GM23338 (cell line): ENCODE measurements at regions not wholly inside any gene's neighbourhood (a gene's known extent, or its start where the extent isn't known, plus 50 kb on each side); places are given as distances from the start of the nearest gene placed in this dataset.
"Not testable (repeated sequence)": the region's sequence is repeated elsewhere in the genome, so short reads cannot be mapped to it uniquely, and the experiment has no call there.

ENCODE experiments used
- CREB1 ChIP-seq: fragments of 250-450 bp; sonication (Bioruptor Pico); IDR thresholded peaks from 2 replicates; pipeline ENCODE4 v1.5.0; 2020; ENCODE audit warnings: low read depth, mild to moderate bottlenecking, moderate library complexity
- ETS1 ChIP-seq: IDR thresholded peaks from 2 replicates; pipeline ENCODE4 v1.6.1; 2016; ENCODE audit warnings: antibody characterized with exemption
- EZH2 ChIP-seq: fragments of 200-600 bp; sonication (generic); IDR thresholded peaks from one replicate; pipeline ENCODE4 v1.8.0; 2017; ENCODE audit warnings: antibody characterized with exemption, mild to moderate bottlenecking, low read depth; ENCODE audit not compliant: unreplicated experiment
- EZH2phosphoT487 ChIP-seq: fragments of 200-600 bp; sonication (generic); IDR thresholded peaks from one replicate; pipeline ENCODE4 v1.8.1; 2018; ENCODE audit warnings: antibody characterized with exemption; ENCODE audit not compliant: unreplicated experiment
- NANOG ChIP-seq: IDR thresholded peaks from 2 replicates; pipeline ENCODE4 v1.6.1; 2016; ENCODE audit warnings: antibody characterized with exemption, borderline replicate concordance
- POLR2AphosphoS5 ChIP-seq: IDR thresholded peaks from 2 replicates; pipeline ENCODE4 v1.6.1; 2016; ENCODE audit warnings: antibody characterized with exemption, low read depth
- REST ChIP-seq: IDR thresholded peaks from one replicate; pipeline ENCODE4 v1.6.1; 2018; ENCODE audit warnings: antibody characterized with exemption; ENCODE audit not compliant: unreplicated experiment
- STAT1 ChIP-seq: IDR thresholded peaks from one replicate; pipeline ENCODE4 v1.6.1; 2016; ENCODE audit warnings: antibody characterized with exemption; ENCODE audit not compliant: unreplicated experiment
- ZNF114 ChIP-seq: fragments of 250-450 bp; sonication (Bioruptor Pico); IDR thresholded peaks from 2 replicates; pipeline ENCODE4 v1.5.0; 2020; ENCODE audit warnings: mild to moderate bottlenecking, moderate library complexity
- ZNF331 ChIP-seq: fragments of 250-450 bp; sonication (Bioruptor Pico); IDR thresholded peaks from 2 replicates; pipeline ENCODE4 v1.5.0; 2020; ENCODE audit warnings: low read depth, mild to moderate bottlenecking, moderate library complexity
- TF ChIP-seq, protein P1 (sequence below), 2 experiments: fragments of 200-600 bp in 1 of 2; sonication (generic) in 1 of 2; conservative IDR thresholded peaks; 2 replicates each; pipeline versions ENCODE4 v1.5.1 to v1.6.1; 2016 to 2017; ENCODE audit warnings: antibody characterized with exemption in 2 of 2, low read depth in 2 of 2, mild to moderate bottlenecking in 2 of 2, moderate library complexity in 1 of 2
- TF ChIP-seq, protein P2 (sequence below): fragments of 250-450 bp; sonication (Bioruptor Pico); IDR thresholded peaks from 2 replicates; pipeline ENCODE4 v1.5.0; 2020; ENCODE audit warnings: mild to moderate bottlenecking, moderate library complexity

- TF ChIP-seq, protein P1, sequence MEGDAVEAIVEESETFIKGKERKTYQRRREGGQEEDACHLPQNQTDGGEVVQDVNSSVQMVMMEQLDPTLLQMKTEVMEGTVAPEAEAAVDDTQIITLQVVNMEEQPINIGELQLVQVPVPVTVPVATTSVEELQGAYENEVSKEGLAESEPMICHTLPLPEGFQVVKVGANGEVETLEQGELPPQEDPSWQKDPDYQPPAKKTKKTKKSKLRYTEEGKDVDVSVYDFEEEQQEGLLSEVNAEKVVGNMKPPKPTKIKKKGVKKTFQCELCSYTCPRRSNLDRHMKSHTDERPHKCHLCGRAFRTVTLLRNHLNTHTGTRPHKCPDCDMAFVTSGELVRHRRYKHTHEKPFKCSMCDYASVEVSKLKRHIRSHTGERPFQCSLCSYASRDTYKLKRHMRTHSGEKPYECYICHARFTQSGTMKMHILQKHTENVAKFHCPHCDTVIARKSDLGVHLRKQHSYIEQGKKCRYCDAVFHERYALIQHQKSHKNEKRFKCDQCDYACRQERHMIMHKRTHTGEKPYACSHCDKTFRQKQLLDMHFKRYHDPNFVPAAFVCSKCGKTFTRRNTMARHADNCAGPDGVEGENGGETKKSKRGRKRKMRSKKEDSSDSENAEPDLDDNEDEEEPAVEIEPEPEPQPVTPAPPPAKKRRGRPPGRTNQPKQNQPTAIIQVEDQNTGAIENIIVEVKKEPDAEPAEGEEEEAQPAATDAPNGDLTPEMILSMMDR (conservative IDR thresholded peaks at IDR 0.05; ENCODE audit: low read depth in 2 of 2) = not testable (repeated sequence)
- TF ChIP-seq POLR2AphosphoS5; EZH2; CREB1 (CRISPR knock-in tag); EZH2phosphoT487; ZNF114 (CRISPR knock-in tag); REST; NANOG; ZNF331 (CRISPR knock-in tag); ETS1; STAT1: not testable (repeated sequence)
- TF ChIP-seq, protein P2, sequence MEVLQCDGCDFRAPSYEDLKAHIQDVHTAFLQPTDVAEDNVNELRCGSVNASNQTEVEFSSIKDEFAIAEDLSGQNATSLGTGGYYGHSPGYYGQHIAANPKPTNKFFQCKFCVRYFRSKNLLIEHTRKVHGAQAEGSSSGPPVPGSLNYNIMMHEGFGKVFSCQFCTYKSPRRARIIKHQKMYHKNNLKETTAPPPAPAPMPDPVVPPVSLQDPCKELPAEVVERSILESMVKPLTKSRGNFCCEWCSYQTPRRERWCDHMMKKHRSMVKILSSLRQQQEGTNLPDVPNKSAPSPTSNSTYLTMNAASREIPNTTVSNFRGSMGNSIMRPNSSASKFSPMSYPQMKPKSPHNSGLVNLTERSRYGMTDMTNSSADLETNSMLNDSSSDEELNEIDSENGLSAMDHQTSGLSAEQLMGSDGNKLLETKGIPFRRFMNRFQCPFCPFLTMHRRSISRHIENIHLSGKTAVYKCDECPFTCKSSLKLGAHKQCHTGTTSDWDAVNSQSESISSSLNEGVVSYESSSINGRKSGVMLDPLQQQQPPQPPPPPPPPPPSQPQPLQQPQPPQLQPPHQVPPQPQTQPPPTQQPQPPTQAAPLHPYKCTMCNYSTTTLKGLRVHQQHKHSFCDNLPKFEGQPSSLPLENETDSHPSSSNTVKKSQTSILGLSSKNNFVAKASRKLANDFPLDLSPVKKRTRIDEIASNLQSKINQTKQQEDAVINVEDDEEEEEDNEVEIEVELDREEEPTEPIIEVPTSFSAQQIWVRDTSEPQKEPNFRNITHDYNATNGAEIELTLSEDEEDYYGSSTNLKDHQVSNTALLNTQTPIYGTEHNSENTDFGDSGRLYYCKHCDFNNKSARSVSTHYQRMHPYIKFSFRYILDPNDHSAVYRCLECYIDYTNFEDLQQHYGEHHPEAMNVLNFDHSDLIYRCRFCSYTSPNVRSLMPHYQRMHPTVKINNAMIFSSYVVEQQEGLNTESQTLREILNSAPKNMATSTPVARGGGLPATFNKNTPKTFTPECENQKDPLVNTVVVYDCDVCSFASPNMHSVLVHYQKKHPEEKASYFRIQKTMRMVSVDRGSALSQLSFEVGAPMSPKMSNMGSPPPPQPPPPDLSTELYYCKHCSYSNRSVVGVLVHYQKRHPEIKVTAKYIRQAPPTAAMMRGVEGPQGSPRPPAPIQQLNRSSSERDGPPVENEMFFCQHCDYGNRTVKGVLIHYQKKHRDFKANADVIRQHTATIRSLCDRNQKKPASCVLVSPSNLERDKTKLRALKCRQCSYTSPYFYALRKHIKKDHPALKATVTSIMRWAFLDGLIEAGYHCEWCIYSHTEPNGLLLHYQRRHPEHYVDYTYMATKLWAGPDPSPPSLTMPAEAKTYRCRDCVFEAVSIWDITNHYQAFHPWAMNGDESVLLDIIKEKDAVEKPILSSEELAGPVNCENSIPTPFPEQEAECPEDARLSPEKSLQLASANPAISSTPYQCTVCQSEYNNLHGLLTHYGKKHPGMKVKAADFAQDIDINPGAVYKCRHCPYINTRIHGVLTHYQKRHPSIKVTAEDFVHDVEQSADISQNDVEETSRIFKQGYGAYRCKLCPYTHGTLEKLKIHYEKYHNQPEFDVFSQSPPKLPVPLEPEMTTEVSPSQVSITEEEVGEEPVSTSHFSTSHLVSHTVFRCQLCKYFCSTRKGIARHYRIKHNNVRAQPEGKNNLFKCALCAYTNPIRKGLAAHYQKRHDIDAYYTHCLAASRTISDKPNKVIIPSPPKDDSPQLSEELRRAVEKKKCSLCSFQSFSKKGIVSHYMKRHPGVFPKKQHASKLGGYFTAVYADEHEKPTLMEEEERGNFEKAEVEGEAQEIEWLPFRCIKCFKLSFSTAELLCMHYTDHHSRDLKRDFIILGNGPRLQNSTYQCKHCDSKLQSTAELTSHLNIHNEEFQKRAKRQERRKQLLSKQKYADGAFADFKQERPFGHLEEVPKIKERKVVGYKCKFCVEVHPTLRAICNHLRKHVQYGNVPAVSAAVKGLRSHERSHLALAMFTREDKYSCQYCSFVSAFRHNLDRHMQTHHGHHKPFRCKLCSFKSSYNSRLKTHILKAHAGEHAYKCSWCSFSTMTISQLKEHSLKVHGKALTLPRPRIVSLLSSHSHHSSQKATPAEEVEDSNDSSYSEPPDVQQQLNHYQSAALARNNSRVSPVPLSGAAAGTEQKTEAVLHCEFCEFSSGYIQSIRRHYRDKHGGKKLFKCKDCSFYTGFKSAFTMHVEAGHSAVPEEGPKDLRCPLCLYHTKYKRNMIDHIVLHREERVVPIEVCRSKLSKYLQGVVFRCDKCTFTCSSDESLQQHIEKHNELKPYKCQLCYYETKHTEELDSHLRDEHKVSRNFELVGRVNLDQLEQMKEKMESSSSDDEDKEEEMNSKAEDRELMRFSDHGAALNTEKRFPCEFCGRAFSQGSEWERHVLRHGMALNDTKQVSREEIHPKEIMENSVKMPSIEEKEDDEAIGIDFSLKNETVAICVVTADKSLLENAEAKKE = not testable (repeated sequence)
These were observed 113.8 kb downstream of the GGTLC2 start for GRCh38 chr22:22758101-22758807.
